HG03457 (cell line): ENCODE measurements at regions not wholly inside any gene's neighbourhood (a gene's known extent, or its start where the extent isn't known, plus 50 kb on each side); places are given as distances from the start of the nearest gene placed in this dataset.
"Not testable (repeated sequence)": the region's sequence is repeated elsewhere in the genome, so short reads cannot be mapped to it uniquely, and the experiment has no call there.

Source experiments
- ATAC-seq: cut with Tn5 transposase; IDR thresholded peaks from one replicate; pipeline ENCODE4 v1.9.1; 2021; ENCODE audit warnings: moderate number of reproducible peaks; ENCODE audit not compliant: unreplicated experiment

GRCh38 chr4:123025398-123025797 lies 103.0 kb upstream of the NUDT6 start:
- no peak for ATAC-seq

GRCh38 chr4:123026015-123026414 lies 103.6 kb upstream of the NUDT6 start:
- ATAC-seq = not testable (repeated sequence)

GRCh38 chr4:123031664-123032063 lies 109.3 kb upstream of the NUDT6 start:
- ATAC-seq = no peak

- no peak for ATAC-seq
Measured at GRCh38 chr4:123034023-123034422, 111.6 kb upstream of the NUDT6 start.

- no peak for ATAC-seq
Measured at GRCh38 chr4:123035239-123035638, 112.8 kb upstream of the NUDT6 start.

- no peak for ATAC-seq
Measured at GRCh38 chr4:123037804-123038203, 115.4 kb upstream of the NUDT6 start.

GRCh38 chr4:123042095-123042494 lies 119.7 kb upstream of the NUDT6 start:
- no peak for ATAC-seq

GRCh38 chr4:123043013-123043412 lies 120.6 kb upstream of the NUDT6 start:
- ATAC-seq = no peak

- ATAC-seq = no peak
Measured at GRCh38 chr4:123043793-123044425, 121.5 kb upstream of the NUDT6 start.

GRCh38 chr4:123046096-123046495 lies 123.7 kb upstream of the NUDT6 start:
- no peak for ATAC-seq

GRCh38 chr4:123050018-123050417 lies 127.6 kb upstream of the NUDT6 start:
- ATAC-seq = no peak

GRCh38 chr4:123052007-123052406 lies 129.6 kb upstream of the NUDT6 start:
- no peak for ATAC-seq

GRCh38 chr4:123055943-123056342 lies 133.5 kb upstream of the NUDT6 start:
- no peak for ATAC-seq

- ATAC-seq = no peak
Measured at GRCh38 chr4:123060039-123060770, 137.8 kb upstream of the NUDT6 start.

GRCh38 chr4:123064390-123064789 lies 142.0 kb upstream of the NUDT6 start:
- ATAC-seq = no peak

- no peak for ATAC-seq
Measured at GRCh38 chr4:123068081-123068480, 145.7 kb upstream of the NUDT6 start.

- no peak for ATAC-seq
Measured at GRCh38 chr4:123072060-123072459, 149.7 kb upstream of the NUDT6 start.

GRCh38 chr4:123073650-123074049 lies 151.3 kb upstream of the NUDT6 start:
- ATAC-seq = no peak

- ATAC-seq = no peak
Measured at GRCh38 chr4:123077330-123077729, 154.9 kb upstream of the NUDT6 start.

- no peak for ATAC-seq
Measured at GRCh38 chr4:123081971-123082370, 159.6 kb upstream of the NUDT6 start.

- no peak for ATAC-seq
Measured at GRCh38 chr4:123083646-123084045, 161.2 kb upstream of the NUDT6 start.

GRCh38 chr4:123088501-123088900 lies 166.1 kb upstream of the NUDT6 start:
- ATAC-seq = no peak

- no peak for ATAC-seq
Measured at GRCh38 chr4:123090886-123091285, 168.5 kb upstream of the NUDT6 start.
